ENCODE measurements at regions not wholly inside any gene's neighbourhood (a gene's known extent, or its start where the extent isn't known, plus 50 kb on each side); places are given as distances from the start of the nearest gene placed in this dataset.
"Not testable (repeated sequence)": the region's sequence is repeated elsewhere in the genome, so short reads cannot be mapped to it uniquely, and the experiment has no call there.

- no peaks in the 10 kb centered on the region for H3K36me3 ChIP-seq
- intact Hi-C loops (cut with DNase I): no loop called here
- no peak for DNase-seq
- no peak for TF ChIP-seq POLR2A (IDR thresholded peaks at IDR 0.05)
- TF ChIP-seq CTCF (IDR thresholded peaks at IDR 0.05): no peak
- H3K4me3 ChIP-seq (replicated peaks in 1 of 3): no peak overlapping the region
- H3K27ac ChIP-seq: no peak overlapping the region
- H3K9me3 ChIP-seq: no peaks in the 10 kb centered on the region
- H3K27me3 ChIP-seq: no peaks in the 10 kb centered on the region
- H3K4me1 ChIP-seq: no peaks in the 10 kb centered on the region
These were observed 95.8 kb upstream of the IRAK1BP1 start for GRCh38 chr6:78771586-78771985.

GRCh38 chr6:78781001-78781400 is 86.3 kb upstream of the IRAK1BP1 start:
- TF ChIP-seq POLR2A (IDR thresholded peaks at IDR 0.05): no peak
- no peak for DNase-seq
- intact Hi-C loops (cut with DNase I): no loop called here
- H3K4me3 ChIP-seq (replicated peaks in 1 of 3): no peak overlapping the region
- no peaks in the 10 kb centered on the region for H3K36me3 ChIP-seq
- H3K27me3 ChIP-seq: no peaks in the 10 kb centered on the region
- H3K4me1 ChIP-seq: no peaks in the 10 kb centered on the region
- 85 to 90% methylated on average over 4 of the region's 4 CpGs for WGBS, 2 donors
- no peak overlapping the region for H3K27ac ChIP-seq
- no peaks in the 10 kb centered on the region for H3K9me3 ChIP-seq

- H3K27ac ChIP-seq; H3K4me3 ChIP-seq (replicated peaks in 1 of 3); H3K36me3 ChIP-seq; H3K9me3 ChIP-seq; H3K4me1 ChIP-seq; H3K27me3 ChIP-seq; DNase-seq; intact Hi-C loops (cut with DNase I): not testable (repeated sequence)
- 83 to 96% methylated on average over 4 to 5 of the region's 6 CpGs for WGBS, 2 donors
These were observed 84.0 kb upstream of the IRAK1BP1 start for GRCh38 chr6:78783366-78783765.

- H3K4me3 ChIP-seq (replicated peaks in 1 of 3): no peak overlapping the region
- no peak for TF ChIP-seq CTCF (IDR thresholded peaks at IDR 0.05)
- no peak for TF ChIP-seq POLR2A (IDR thresholded peaks at IDR 0.05)
- no peaks in the 10 kb centered on the region for H3K4me1 ChIP-seq
- H3K36me3 ChIP-seq: no peaks in the 10 kb centered on the region
- H3K27ac ChIP-seq: no peak overlapping the region
- intact Hi-C loops (cut with DNase I): no loop called here
- no peaks in the 10 kb centered on the region for H3K27me3 ChIP-seq
- no peak for DNase-seq
- H3K9me3 ChIP-seq: no peaks in the 10 kb centered on the region
These were observed 70.1 kb upstream of the IRAK1BP1 start for GRCh38 chr6:78797270-78797669.

GRCh38 chr6:78799682-78800081 is 67.7 kb upstream of the IRAK1BP1 start:
- H3K36me3 ChIP-seq: no peaks in the 10 kb centered on the region

GRCh38 chr6:78806792-78807191 is 60.6 kb upstream of the IRAK1BP1 start:
- H3K9me3 ChIP-seq; H3K36me3 ChIP-seq; intact Hi-C loops (cut with DNase I); H3K4me1 ChIP-seq; H3K4me3 ChIP-seq (replicated peaks in 1 of 3); H3K27ac ChIP-seq; DNase-seq; H3K27me3 ChIP-seq: not testable (repeated sequence)
- WGBS, 2 donors: 93 to 100% methylated on average over 1 of the region's 1 CpG

More at GRCh38 chr6:78799682-78800081, 67.7 kb upstream of the IRAK1BP1 start:
- no peaks in the 10 kb centered on the region for H3K27me3 ChIP-seq
- no peaks in the 10 kb centered on the region for H3K4me1 ChIP-seq
- intact Hi-C loops (cut with DNase I): no loop called here
- no peak overlapping the region for H3K27ac ChIP-seq
- no peak overlapping the region for H3K4me3 ChIP-seq (replicated peaks in 1 of 3)
- 90 to 91% methylated on average over 2 of the region's 2 CpGs for whole genome bisulfite sequencing, 2 donors
- TF ChIP-seq CTCF (IDR thresholded peaks at IDR 0.05) (no peak), POLR2A (IDR thresholded peaks at IDR 0.05) (no peak)
- DNase-seq: no peak
- H3K9me3 ChIP-seq: no peaks in the 10 kb centered on the region

- H3K27ac ChIP-seq; H3K36me3 ChIP-seq; intact Hi-C loops (cut with DNase I); H3K4me3 ChIP-seq (replicated peaks in 1 of 3); H3K27me3 ChIP-seq; H3K9me3 ChIP-seq; DNase-seq; H3K4me1 ChIP-seq: not testable (repeated sequence)
- 93 to 95% methylated on average over 9 to 10 of the region's 10 CpGs for WGBS, 2 donors
These were observed 59.5 kb upstream of the IRAK1BP1 start for GRCh38 chr6:78807655-78808355.

Data from thyroid gland (tissue), 4 donors.